Esophagus squamous epithelium (tissue), 5 donors: ENCODE measurements at regions not wholly inside any gene's neighbourhood (a gene's known extent, or its start where the extent isn't known, plus 50 kb on each side); places are given as distances from the start of the nearest gene placed in this dataset.

Experiments used
- DNase-seq: peaks from one replicate; lab custom pipeline; 2025; lab: John Stamatoyannopoulos, UW
- H3K27ac ChIP-seq, 4 donors: fragments of 200-600 bp; sonication (generic); one replicate each; pipeline ENCODE4 v1.5.1; 2016 to 2019; ENCODE audit warnings: mild to moderate bottlenecking in 1 of 4
- H3K27me3 ChIP-seq, 4 donors: fragments of 200-600 bp; sonication (generic); 1 replicate in 3 of 4; 2 replicates in 1 of 4; pipeline versions ENCODE4 v1.5.1 to v1.6.0; 2017 to 2021; ENCODE audit warnings: antibody characterized with exemption in 1 of 4
- H3K36me3 ChIP-seq, 3 donors: fragments of 200-600 bp; sonication (generic); one replicate each; pipeline ENCODE4 v1.5.1; 2016 to 2019
- H3K4me1 ChIP-seq, 3 donors: fragments of 200-600 bp; sonication (generic); one replicate each; pipeline ENCODE4 v1.5.1; 2017 to 2019
- H3K4me3 ChIP-seq, 4 donors: fragments of 200-600 bp; sonication (generic); 1 replicate in 3 of 4; 2 replicates in 1 of 4; pipeline ENCODE4 v1.5.1; 2016 to 2019; ENCODE audit warnings: mild to moderate bottlenecking in 2 of 4, moderate library complexity in 1 of 4
- H3K9me3 ChIP-seq, 3 donors: fragments of 200-600 bp; sonication (generic); one replicate each; pipeline ENCODE4 v1.5.1; 2016 to 2019
- POLR2A ChIP-seq, 4 donors: fragments of 450-650 bp; IDR thresholded peaks; one replicate each; pipeline ENCODE4 v1.6.1; 2017; ENCODE audit warnings: antibody characterized with exemption in 4 of 4, mild to moderate bottlenecking in 4 of 4, moderate library complexity in 3 of 4
- WGBS, 2 donors: methylation state at CpG; one replicate each; pipeline ENCODE4 v1.1.5; 2018; 5-methylcytosine and 5-hydroxymethylcytosine counted together
- intact Hi-C: fragments of 100-400 bp; cut with DNase I; formaldehyde crosslinking; loops from one replicate; pipeline ENCODE4 v1.15.0; 2022
- TF ChIP-seq, protein P1 (sequence below), 6 experiments: fragments of 450-650 bp in 4 of 6; fragments of 200-600 bp in 2 of 6; sonication (generic) in 2 of 6; IDR thresholded peaks; one replicate each; pipeline ENCODE4 v1.5.1; 2016 to 2019; ENCODE audit warnings: antibody characterized with exemption in 6 of 6, mild to moderate bottlenecking in 4 of 6, moderate library complexity in 4 of 6
- donor health status: DM: yes; HTN: yes; CAD: no.

DNA sequence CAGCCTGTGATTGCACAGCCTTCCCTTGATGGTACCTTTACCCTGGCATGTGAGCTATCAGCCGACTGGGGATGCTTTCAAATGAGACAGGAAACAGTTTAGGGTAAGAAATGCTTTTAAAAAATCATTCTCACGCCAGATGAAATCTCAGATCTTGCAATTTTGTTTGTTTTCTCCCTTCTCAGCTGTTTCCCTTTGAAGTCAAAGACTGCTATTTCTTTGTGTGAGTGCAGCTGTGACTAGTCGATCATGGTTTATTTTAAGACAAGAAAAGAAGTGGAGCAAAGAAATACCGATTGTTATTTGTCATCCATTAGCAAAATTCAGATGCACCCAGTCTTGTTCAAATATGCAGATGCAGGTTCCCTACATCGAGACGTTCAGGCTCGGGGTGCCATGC is 489.7 kb downstream of the QKI start:
- Histone ChIP-seq H3K27me3 (no peaks in the 10 kb centered on the region), H3K9me3 (no peaks in the 10 kb centered on the region), H3K36me3 (no peaks in the 10 kb centered on the region), H3K4me3 (no peak overlapping the region), H3K4me1 (no peaks in the 10 kb centered on the region), H3K27ac (no peak overlapping the region)
- 32 to 34% methylated on average over 7 of the region's 7 CpGs for WGBS, 2 donors
- TF ChIP-seq POLR2A (IDR thresholded peaks at IDR 0.05): no peak
- TF ChIP-seq, protein P1, sequence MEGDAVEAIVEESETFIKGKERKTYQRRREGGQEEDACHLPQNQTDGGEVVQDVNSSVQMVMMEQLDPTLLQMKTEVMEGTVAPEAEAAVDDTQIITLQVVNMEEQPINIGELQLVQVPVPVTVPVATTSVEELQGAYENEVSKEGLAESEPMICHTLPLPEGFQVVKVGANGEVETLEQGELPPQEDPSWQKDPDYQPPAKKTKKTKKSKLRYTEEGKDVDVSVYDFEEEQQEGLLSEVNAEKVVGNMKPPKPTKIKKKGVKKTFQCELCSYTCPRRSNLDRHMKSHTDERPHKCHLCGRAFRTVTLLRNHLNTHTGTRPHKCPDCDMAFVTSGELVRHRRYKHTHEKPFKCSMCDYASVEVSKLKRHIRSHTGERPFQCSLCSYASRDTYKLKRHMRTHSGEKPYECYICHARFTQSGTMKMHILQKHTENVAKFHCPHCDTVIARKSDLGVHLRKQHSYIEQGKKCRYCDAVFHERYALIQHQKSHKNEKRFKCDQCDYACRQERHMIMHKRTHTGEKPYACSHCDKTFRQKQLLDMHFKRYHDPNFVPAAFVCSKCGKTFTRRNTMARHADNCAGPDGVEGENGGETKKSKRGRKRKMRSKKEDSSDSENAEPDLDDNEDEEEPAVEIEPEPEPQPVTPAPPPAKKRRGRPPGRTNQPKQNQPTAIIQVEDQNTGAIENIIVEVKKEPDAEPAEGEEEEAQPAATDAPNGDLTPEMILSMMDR (IDR thresholded peaks at IDR 0.05): no peak
- intact Hi-C loops: no loop called here
- no peak for DNase-seq

DNA sequence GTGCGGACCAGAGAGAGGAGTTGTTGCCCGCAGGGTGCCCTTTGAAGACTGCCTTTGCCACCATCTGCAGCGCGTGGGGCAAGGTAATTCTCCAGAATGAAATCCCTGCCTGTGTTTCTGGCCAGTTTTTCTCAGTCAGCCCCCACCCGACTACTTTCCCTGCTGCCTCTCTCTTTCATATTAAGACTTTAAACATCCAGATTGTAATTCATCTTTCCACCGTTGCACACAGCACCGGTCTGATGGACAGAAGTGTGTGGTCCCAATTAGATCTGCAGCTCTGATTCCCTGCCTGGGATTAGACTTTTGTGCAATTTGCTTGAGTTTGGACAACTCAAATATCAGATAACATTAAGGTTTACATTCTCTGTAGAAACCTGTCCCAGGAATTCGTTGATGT is 489.0 kb downstream of the QKI start:
- H3K4me3 ChIP-seq: no peak overlapping the region
- intact Hi-C loops: no loop called here
- no peaks in the 10 kb centered on the region for H3K9me3 ChIP-seq
- 83 to 84% methylated on average over 8 of the region's 8 CpGs for WGBS, 2 donors
- TF ChIP-seq, protein P1 (IDR thresholded peaks at IDR 0.05): no peak
- TF ChIP-seq POLR2A (IDR thresholded peaks at IDR 0.05): no peak
- H3K27ac ChIP-seq: no peak overlapping the region
- H3K4me1 ChIP-seq: no peaks in the 10 kb centered on the region
- DNase-seq: no peak
- no peaks in the 10 kb centered on the region for H3K27me3 ChIP-seq
- no peaks in the 10 kb centered on the region for H3K36me3 ChIP-seq

DNA sequence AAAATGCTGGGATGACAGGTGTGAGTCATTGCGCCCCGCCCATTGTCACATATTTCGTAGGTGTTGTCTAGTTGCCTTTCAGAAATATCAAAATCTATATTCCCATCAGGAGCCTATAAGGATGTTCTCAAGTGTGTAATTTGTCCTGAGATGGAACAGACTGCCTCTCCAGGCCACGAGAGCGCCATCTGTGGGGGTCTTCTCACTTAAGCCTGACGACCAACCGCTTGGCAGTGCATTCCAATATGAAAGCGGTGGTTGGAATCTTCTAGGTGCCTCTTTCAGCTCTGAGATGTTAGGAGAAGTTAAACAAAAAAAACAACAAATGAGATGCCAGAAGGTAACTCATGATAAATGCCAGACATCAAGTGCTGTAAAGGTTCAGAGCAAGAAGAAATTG is 488.5 kb downstream of the QKI start:
- Histone ChIP-seq H3K4me3 (no peak overlapping the region), H3K36me3 (no peaks in the 10 kb centered on the region), H3K4me1 (no peaks in the 10 kb centered on the region), H3K9me3 (no peaks in the 10 kb centered on the region), H3K27me3 (no peaks in the 10 kb centered on the region), H3K27ac (no peak overlapping the region)
- DNase-seq: no peak
- intact Hi-C loops: no loop called here
- 74 to 87% methylated on average over 8 of the region's 8 CpGs for WGBS, 2 donors
- TF ChIP-seq, protein P1 (IDR thresholded peaks at IDR 0.05): no peak
- TF ChIP-seq POLR2A (IDR thresholded peaks at IDR 0.05): no peak

DNA sequence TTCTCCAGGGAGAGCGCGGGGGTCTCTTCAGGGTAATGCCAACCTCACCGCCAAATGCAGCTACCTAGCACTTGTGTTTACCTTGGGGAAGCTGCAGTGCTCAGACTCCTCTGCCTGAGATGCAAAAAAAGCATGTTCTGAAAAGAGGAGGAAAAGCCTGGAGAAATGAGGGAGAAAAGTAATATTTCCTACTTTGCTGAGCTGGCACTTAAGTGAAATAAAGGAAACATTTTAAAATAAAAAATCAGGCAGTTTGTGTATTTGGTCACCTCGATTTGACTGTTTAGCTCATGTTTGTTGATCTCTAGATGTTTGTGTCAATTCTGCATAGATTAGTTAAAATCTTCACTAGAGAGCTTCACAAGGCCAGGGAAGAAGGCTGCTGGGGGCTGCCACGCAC is 487.2 kb downstream of the QKI start:
- Histone ChIP-seq H3K27me3 (no peaks in the 10 kb centered on the region), H3K27ac (no peak overlapping the region), H3K36me3 (no peaks in the 10 kb centered on the region), H3K9me3 (no peaks in the 10 kb centered on the region), H3K4me3 (no peak overlapping the region), H3K4me1 (no peaks in the 10 kb centered on the region)
- DNase-seq: no peak
- TF ChIP-seq POLR2A (IDR thresholded peaks at IDR 0.05): no peak
- TF ChIP-seq, protein P1 (IDR thresholded peaks at IDR 0.05): no peak
- intact Hi-C loops: no loop called here
- WGBS, 2 donors: 79 to 86% methylated on average over 2 to 5 of the region's 5 CpGs

DNA sequence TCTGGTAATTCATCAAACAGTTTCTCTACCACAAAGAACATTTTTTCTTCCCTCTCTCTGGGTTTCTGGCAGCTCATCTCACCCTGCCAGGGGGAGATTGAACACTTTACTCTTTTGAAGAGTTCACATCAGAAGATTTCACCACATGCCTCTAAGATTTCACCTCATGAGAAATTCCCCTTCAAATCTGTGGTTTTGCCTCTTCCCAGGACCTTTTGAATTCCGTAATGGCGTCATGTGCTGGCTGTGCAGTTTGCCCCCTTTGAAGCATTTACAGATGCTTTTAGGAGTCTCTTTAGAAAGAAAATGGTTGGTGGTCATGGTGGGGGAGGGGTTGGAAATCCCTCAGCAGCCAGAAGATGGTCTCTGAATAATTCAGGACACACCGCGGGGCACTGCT is 486.1 kb downstream of the QKI start:
- H3K36me3 ChIP-seq: no peaks in the 10 kb centered on the region
- no peak overlapping the region for H3K4me3 ChIP-seq
- H3K27me3 ChIP-seq: no peaks in the 10 kb centered on the region
- no peaks in the 10 kb centered on the region for H3K9me3 ChIP-seq
- no peaks in the 10 kb centered on the region for H3K4me1 ChIP-seq
- TF ChIP-seq, protein P1 (IDR thresholded peaks at IDR 0.05): no peak
- no peak for TF ChIP-seq POLR2A (IDR thresholded peaks at IDR 0.05)
- no peak for DNase-seq
- intact Hi-C loops: no loop called here
- H3K27ac ChIP-seq: no peak overlapping the region
- WGBS, 2 donors: 89% methylated on average over 4 of the region's 4 CpGs
